B cell (primary cell): ENCODE measurements at regions not wholly inside any gene's neighbourhood (a gene's known extent, or its start where the extent isn't known, plus 50 kb on each side); places are given as distances from the start of the nearest gene placed in this dataset.

Source experiments
- ATAC-seq: fragments of 200-7000 bp; cut with Tn5 transposase; one replicate; pipeline ENCODE4 v1.10.0; 2021; ENCODE audit warnings: low read depth, mild to moderate bottlenecking, moderate number of reproducible peaks, moderate library complexity
- CTCF ChIA-PET: fragments of 350-600 bp; sonication (Branson Sonifier 250); formaldehyde crosslinking; loops from one replicate; lab custom pipeline; 2021; ENCODE audit warnings: antibody characterized with exemption, inconsistent platforms; lab: Charles Lee
- POLR2A ChIA-PET: fragments of 350-600 bp; sonication (Branson Sonifier 250); formaldehyde crosslinking; loops from one replicate; lab custom pipeline; 2021; ENCODE audit warnings: antibody characterized with exemption; lab: Charles Lee
- DNase-seq: peaks from one replicate; pipeline ENCODE4 v3.0.0; 2013
- H2AFZ ChIP-seq: 2 replicates; pipeline ENCODE4 v1.6.1; 2012; ENCODE audit warnings: mild to moderate bottlenecking, low read depth, low read length; ENCODE audit not compliant: insufficient read depth, poor library complexity, severe bottlenecking
- H3K27ac ChIP-seq, 2 donors: 1 replicate in 1 of 2; 2 replicates in 1 of 2; pipeline ENCODE4 v1.5.1; 2012 to 2013; ENCODE audit warnings: low read length in 2 of 2, mild to moderate bottlenecking in 2 of 2, moderate library complexity in 1 of 2
- H3K27me3 ChIP-seq, 4 experiments: fragments of 200-600 bp in 1 of 4; sonication (generic) in 1 of 4; replicated peaks in 1 of 4; 1 replicate in 2 of 4; 2 replicates in 2 of 4; pipeline versions ENCODE4 v1.6.1 to v1.7.0; 2013 to 2016; ENCODE audit warnings: low read length in 3 of 4, mild to moderate bottlenecking in 2 of 4, mixed read lengths in 1 of 4, moderate library complexity in 1 of 4; ENCODE audit not compliant: insufficient read depth in 4 of 4, control insufficient read depth in 3 of 4; ENCODE audit errors: control extremely low read depth in 1 of 4
- H3K36me3 ChIP-seq, 2 experiments: replicated peaks in 1 of 2; 1 replicate in 1 of 2; 2 replicates in 1 of 2; pipeline versions ENCODE4 v1.6.1 to v1.7.1; 2013; ENCODE audit warnings: low read length in 1 of 2; ENCODE audit not compliant: insufficient read depth in 2 of 2, control insufficient read depth in 1 of 2; ENCODE audit errors: control extremely low read depth in 1 of 2, extremely low read depth in 1 of 2
- H3K4me1 ChIP-seq, 2 donors: fragments of 200-600 bp in 1 of 2; sonication (generic) in 1 of 2; 1 replicate in 1 of 2; 2 replicates in 1 of 2; pipeline versions ENCODE4 v1.5.1 to v1.6.1; 2013 to 2017; ENCODE audit warnings: low read length in 2 of 2; ENCODE audit not compliant: control insufficient read depth in 2 of 2, insufficient read depth in 2 of 2
- H3K4me2 ChIP-seq: replicated peaks from 2 replicates; pipeline ENCODE3; 2012; ENCODE audit warnings: mild to moderate bottlenecking, low read depth, low read length; ENCODE audit not compliant: poor library complexity, severe bottlenecking
- H3K4me3 ChIP-seq, 5 experiments: fragments of 200-600 bp in 1 of 5; sonication (generic) in 1 of 5; 1 replicate in 3 of 5; 2 replicates in 2 of 5; pipeline versions ENCODE4 v1.5.1 to v1.7.0; 2011 to 2016; ENCODE audit warnings: low read length in 4 of 5, mild to moderate bottlenecking in 4 of 5, low read depth in 2 of 5, control low read depth in 1 of 5, moderate library complexity in 1 of 5; ENCODE audit not compliant: insufficient read depth in 1 of 5; ENCODE audit errors: control extremely low read depth in 1 of 5, extremely low read depth in 1 of 5
- H3K79me2 ChIP-seq: fragments of 200-600 bp; sonication (generic); one replicate; pipeline ENCODE4 v1.6.0; 2016; ENCODE audit warnings: low read length; ENCODE audit not compliant: control insufficient read depth, insufficient read depth
- H3K9ac ChIP-seq: fragments of 200-600 bp; sonication (generic); 2 replicates; pipeline ENCODE4 v1.6.1; 2017; ENCODE audit warnings: mild to moderate bottlenecking, low read length, moderate library complexity
- H3K9me3 ChIP-seq, 3 donors: one replicate each; pipeline versions ENCODE4 v1.6.1 to v1.7.1; 2013; ENCODE audit warnings: low read length in 2 of 3; ENCODE audit not compliant: control insufficient read depth in 2 of 3, insufficient read depth in 1 of 3; ENCODE audit errors: control extremely low read depth in 1 of 3
- H4K20me1 ChIP-seq: 2 replicates; pipeline ENCODE4 v1.6.0; 2012; ENCODE audit warnings: mild to moderate bottlenecking, low read length; ENCODE audit not compliant: insufficient read depth, control insufficient read depth, poor library complexity, severe bottlenecking
- H3K27ac Mint-ChIP-seq: one replicate; pipeline ENCODE4 v1.8.0; 2021; ENCODE audit warnings: mixed read lengths
- H3K27me3 Mint-ChIP-seq: one replicate; pipeline ENCODE4 v1.8.0; 2021; ENCODE audit warnings: mixed read lengths
- H3K4me1 Mint-ChIP-seq: one replicate; pipeline ENCODE4 v1.8.0; 2021; ENCODE audit warnings: mixed read lengths
- H3K4me3 Mint-ChIP-seq: one replicate; pipeline ENCODE4 v1.8.0; 2021; ENCODE audit warnings: mixed read lengths
- H3K9me3 Mint-ChIP-seq: one replicate; pipeline ENCODE4 v1.8.0; 2022; ENCODE audit warnings: mixed read lengths; ENCODE audit not compliant: insufficient read depth
- CTCF ChIP-seq: fragments of 200-600 bp; IDR thresholded peaks from one replicate; pipeline ENCODE4 v1.8.0; 2022; ENCODE audit warnings: antibody characterized with exemption, mild to moderate bottlenecking
- EZH2 ChIP-seq: IDR thresholded peaks from 2 replicates; pipeline ENCODE4 v1.6.1; 2012; ENCODE audit warnings: borderline replicate concordance, low read depth, mild to moderate bottlenecking, moderate library complexity, low read length; ENCODE audit not compliant: insufficient read depth, poor library complexity, severe bottlenecking
- WGBS: methylation state at CpG from one replicate; pipeline ENCODE4 v1.1.5; 2013; ENCODE audit warnings: missing lambda C conversion rate; ENCODE audit not compliant: insufficient coverage; 5-methylcytosine and 5-hydroxymethylcytosine counted together
- intact Hi-C: fragments of 100-400 bp; cut with micrococcal nuclease; formaldehyde crosslinking; loops from one replicate; pipeline ENCODE4 v1.10.0; 2022

- no peaks in the 10 kb centered on the region for H3K9me3 Mint-ChIP-seq
- 94% methylated on average over 3 of the region's 6 CpGs for WGBS
- Histone ChIP-seq H2AFZ (no peak overlapping the region), H3K4me1 (no peaks in the 10 kb centered on the region), H3K36me3 (no peaks in the 10 kb centered on the region), H3K27me3 (peaks cover 0 to 5% (median 0%) of the 10 kb centered on the region in 4 experiments), H3K4me3 (no peak overlapping the region), H3K79me2 (no peaks in the 10 kb centered on the region), H3K27ac (no peak overlapping the region), H3K9me3 (no peaks in the 10 kb centered on the region), H3K9ac (no peak overlapping the region), H3K4me2 (no peak overlapping the region), H4K20me1 (no peaks in the 10 kb centered on the region)
- no peak overlapping the region for H3K4me3 Mint-ChIP-seq
- no peaks in the 10 kb centered on the region for H3K4me1 Mint-ChIP-seq
- ATAC-seq: no peak
- no peak for DNase-seq
- H3K27me3 Mint-ChIP-seq: peaks cover 25% of the 10 kb centered on the region
- ChIA-PET CTCF (no interaction called here), POLR2A (no interaction called here)
- TF ChIP-seq EZH2 (no peak), CTCF (no peak)
- H3K27ac Mint-ChIP-seq: no peak overlapping the region
- intact Hi-C loops: no loop called here
These were observed 94.3 kb downstream of the PRLHR start for GRCh38 chr10:118501171-118501570.

- POLR2A ChIA-PET: no interaction called here
- no peaks in the 10 kb centered on the region for H3K36me3 ChIP-seq
These were observed 94.9 kb downstream of the PRLHR start for GRCh38 chr10:118500477-118501104.

More at GRCh38 chr10:118500477-118501104, 94.9 kb downstream of the PRLHR start:
- intact Hi-C loops: no loop called here
- Histone ChIP-seq H3K79me2 (no peaks in the 10 kb centered on the region), H3K4me2 (no peak overlapping the region), H2AFZ (no peak overlapping the region), H3K9me3 (no peaks in the 10 kb centered on the region), H3K9ac (no peak overlapping the region), H4K20me1 (no peaks in the 10 kb centered on the region), H3K4me3 (no peak overlapping the region), H3K27me3 (peaks cover 0 to 5% (median 0%) of the 10 kb centered on the region in 4 experiments), H3K4me1 (no peaks in the 10 kb centered on the region), H3K27ac (no peak overlapping the region)
- H3K4me1 Mint-ChIP-seq: no peaks in the 10 kb centered on the region
- ATAC-seq (no peak), DNase-seq (no peak)
- no peaks in the 10 kb centered on the region for H3K9me3 Mint-ChIP-seq
- no peak overlapping the region for H3K27ac Mint-ChIP-seq
- TF ChIP-seq EZH2 (no peak), CTCF (no peak)
- no CpG with 5 or more reads among the region's 6 CpGs for WGBS
- no peak overlapping the region for H3K4me3 Mint-ChIP-seq
- H3K27me3 Mint-ChIP-seq: peaks cover 28% of the 10 kb centered on the region
- CTCF ChIA-PET: no interaction called here
